HUES6 (cell line): ENCODE measurements at regions not wholly inside any gene's neighbourhood (a gene's known extent, or its start where the extent isn't known, plus 50 kb on each side); places are given as distances from the start of the nearest gene placed in this dataset.

Experiments
- H3K27ac ChIP-seq: 2 replicates; pipeline ENCODE4 v1.7.0; 2013; ENCODE audit warnings: low read depth, mild to moderate bottlenecking, low read length, inconsistent platforms
- H3K27me3 ChIP-seq: 2 replicates; pipeline ENCODE4 v1.6.1; 2013; ENCODE audit warnings: low read length; ENCODE audit not compliant: control insufficient read depth, insufficient read depth
- H3K36me3 ChIP-seq: 2 replicates; pipeline ENCODE4 v1.6.1; 2013; ENCODE audit warnings: low read length; ENCODE audit not compliant: control insufficient read depth, insufficient read depth
- H3K4me1 ChIP-seq: 2 replicates; pipeline ENCODE4 v1.6.1; 2013; ENCODE audit warnings: low read length; ENCODE audit not compliant: control insufficient read depth, insufficient read depth
- H3K4me3 ChIP-seq: 2 replicates; pipeline ENCODE4 v1.5.1; 2013; ENCODE audit warnings: low read depth, low read length
- H3K9ac ChIP-seq: one replicate; pipeline ENCODE4 v1.6.1; 2013; ENCODE audit warnings: mild to moderate bottlenecking, low read length
- H3K9me3 ChIP-seq: 2 replicates; pipeline ENCODE4 v1.6.1; 2013; ENCODE audit warnings: low read depth, low read length; ENCODE audit not compliant: control insufficient read depth, insufficient read depth

GRCh38 chr1:62917314-62917713, 133.4 kb downstream of the ATG4C start:
- H3K4me3 ChIP-seq: no peak overlapping the region
- H3K9ac ChIP-seq: no peak overlapping the region
- no peaks in the 10 kb centered on the region for H3K27me3 ChIP-seq
- no peaks in the 10 kb centered on the region for H3K9me3 ChIP-seq
- H3K27ac ChIP-seq: no peak overlapping the region
- H3K4me1 ChIP-seq: peaks cover 22% of the 10 kb centered on the region
- H3K36me3 ChIP-seq: no peaks in the 10 kb centered on the region

GRCh38 chr1:62917805-62918204, 133.9 kb downstream of the ATG4C start:
- Histone ChIP-seq H3K27me3 (no peaks in the 10 kb centered on the region), H3K4me1 (peaks cover 22% of the 10 kb centered on the region), H3K9ac (no peak overlapping the region), H3K27ac (no peak overlapping the region), H3K4me3 (no peak overlapping the region), H3K36me3 (no peaks in the 10 kb centered on the region), H3K9me3 (no peaks in the 10 kb centered on the region)

- H3K27me3 ChIP-seq: no peaks in the 10 kb centered on the region
- H3K4me3 ChIP-seq: no peak overlapping the region
- no peak overlapping the region for H3K27ac ChIP-seq
- no peaks in the 10 kb centered on the region for H3K36me3 ChIP-seq
- no peaks in the 10 kb centered on the region for H3K9me3 ChIP-seq
- peaks cover 22% of the 10 kb centered on the region for H3K4me1 ChIP-seq
- H3K9ac ChIP-seq: no peak overlapping the region
Measured at GRCh38 chr1:62918700-62919099, 134.8 kb downstream of the ATG4C start.

GRCh38 chr1:62922006-62922405, 138.1 kb downstream of the ATG4C start:
- H3K27ac ChIP-seq: no peak overlapping the region

GRCh38 chr1:62924983-62925790, 141.3 kb downstream of the ATG4C start:
- Histone ChIP-seq H3K4me1 (no peaks in the 10 kb centered on the region), H3K9me3 (no peaks in the 10 kb centered on the region), H3K36me3 (no peaks in the 10 kb centered on the region), H3K27me3 (no peaks in the 10 kb centered on the region), H3K9ac (no peak overlapping the region), H3K4me3 (no peak overlapping the region), H3K27ac (no peak overlapping the region)

More at GRCh38 chr1:62922006-62922405, 138.1 kb downstream of the ATG4C start:
- Histone ChIP-seq H3K27me3 (no peaks in the 10 kb centered on the region), H3K4me1 (peaks cover 22% of the 10 kb centered on the region), H3K36me3 (no peaks in the 10 kb centered on the region), H3K9me3 (no peaks in the 10 kb centered on the region), H3K4me3 (no peak overlapping the region), H3K9ac (no peak overlapping the region)

GRCh38 chr1:62926681-62927252, 142.8 kb downstream of the ATG4C start:
- Histone ChIP-seq H3K36me3 (no peaks in the 10 kb centered on the region), H3K4me3 (no peak overlapping the region), H3K9me3 (no peaks in the 10 kb centered on the region), H3K9ac (no peak overlapping the region), H3K4me1 (no peaks in the 10 kb centered on the region), H3K27ac (no peak overlapping the region), H3K27me3 (no peaks in the 10 kb centered on the region)

- H3K4me1 ChIP-seq: no peaks in the 10 kb centered on the region
- H3K4me3 ChIP-seq: no peak overlapping the region
- H3K9me3 ChIP-seq: no peaks in the 10 kb centered on the region
- H3K27me3 ChIP-seq: no peaks in the 10 kb centered on the region
- H3K9ac ChIP-seq: no peak overlapping the region
- H3K36me3 ChIP-seq: no peaks in the 10 kb centered on the region
- no peak overlapping the region for H3K27ac ChIP-seq
Measured at GRCh38 chr1:62928885-62929284, 145.0 kb downstream of the ATG4C start.

- Histone ChIP-seq H3K9ac (no peak overlapping the region), H3K27ac (no peak overlapping the region), H3K27me3 (no peaks in the 10 kb centered on the region), H3K36me3 (no peaks in the 10 kb centered on the region), H3K9me3 (no peaks in the 10 kb centered on the region), H3K4me3 (no peak overlapping the region), H3K4me1 (no peaks in the 10 kb centered on the region)
Measured at GRCh38 chr1:62937634-62938296, 153.8 kb downstream of the ATG4C start.

- Histone ChIP-seq H3K36me3 (no peaks in the 10 kb centered on the region), H3K4me1 (no peaks in the 10 kb centered on the region), H3K9me3 (no peaks in the 10 kb centered on the region), H3K4me3 (no peak overlapping the region), H3K9ac (no peak overlapping the region), H3K27me3 (no peaks in the 10 kb centered on the region), H3K27ac (no peak overlapping the region)
Measured at GRCh38 chr1:62941780-62942179, 157.8 kb downstream of the ATG4C start.

- H3K9me3 ChIP-seq: no peaks in the 10 kb centered on the region
- H3K27me3 ChIP-seq: no peaks in the 10 kb centered on the region
- no peaks in the 10 kb centered on the region for H3K36me3 ChIP-seq
- H3K4me3 ChIP-seq: no peak overlapping the region
- no peak overlapping the region for H3K27ac ChIP-seq
- no peaks in the 10 kb centered on the region for H3K4me1 ChIP-seq
- H3K9ac ChIP-seq: no peak overlapping the region
Measured at GRCh38 chr1:62946511-62946910, 162.6 kb downstream of the ATG4C start.

- Histone ChIP-seq H3K9me3 (no peaks in the 10 kb centered on the region), H3K9ac (no peak overlapping the region), H3K4me3 (no peak overlapping the region), H3K4me1 (peaks cover 18% of the 10 kb centered on the region), H3K27me3 (no peaks in the 10 kb centered on the region), H3K36me3 (no peaks in the 10 kb centered on the region), H3K27ac (no peak overlapping the region)
Measured at GRCh38 chr1:62951428-62951827, 167.5 kb downstream of the ATG4C start.
